ENCODE measurements at regions not wholly inside any gene's neighbourhood (a gene's known extent, or its start where the extent isn't known, plus 50 kb on each side); places are given as distances from the start of the nearest gene placed in this dataset.

DNA sequence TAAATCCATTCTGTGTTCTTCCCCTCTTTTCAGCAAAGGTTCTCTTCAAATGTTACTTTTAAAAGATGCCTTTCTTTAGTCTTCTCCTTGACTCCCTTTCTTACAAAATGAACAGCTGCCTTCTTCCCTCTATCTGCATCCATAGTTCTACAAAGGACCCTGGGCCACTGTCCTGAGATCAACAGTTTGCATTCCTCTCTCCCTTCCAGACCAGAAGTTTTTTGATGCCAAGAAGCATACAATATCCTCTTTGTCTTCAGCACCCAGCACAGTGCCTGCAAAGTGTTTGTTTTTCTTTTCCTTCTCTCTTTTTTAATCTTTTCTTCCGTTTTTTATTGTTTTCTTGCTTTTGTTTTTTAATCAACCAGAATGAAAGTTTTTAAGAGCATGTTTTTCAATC lies 183.5 kb upstream of the SNX19 start:
- H3K27me3 ChIP-seq = peaks cover 0 to 18% (median 0%) of the 10 kb centered on the region in 3 donors
- TF ChIP-seq POLR2AphosphoS5 (IDR thresholded peaks at IDR 0.05) = no peak
- no peak for TF ChIP-seq POLR2A (IDR thresholded peaks at IDR 0.05)
- TF ChIP-seq, protein P1, sequence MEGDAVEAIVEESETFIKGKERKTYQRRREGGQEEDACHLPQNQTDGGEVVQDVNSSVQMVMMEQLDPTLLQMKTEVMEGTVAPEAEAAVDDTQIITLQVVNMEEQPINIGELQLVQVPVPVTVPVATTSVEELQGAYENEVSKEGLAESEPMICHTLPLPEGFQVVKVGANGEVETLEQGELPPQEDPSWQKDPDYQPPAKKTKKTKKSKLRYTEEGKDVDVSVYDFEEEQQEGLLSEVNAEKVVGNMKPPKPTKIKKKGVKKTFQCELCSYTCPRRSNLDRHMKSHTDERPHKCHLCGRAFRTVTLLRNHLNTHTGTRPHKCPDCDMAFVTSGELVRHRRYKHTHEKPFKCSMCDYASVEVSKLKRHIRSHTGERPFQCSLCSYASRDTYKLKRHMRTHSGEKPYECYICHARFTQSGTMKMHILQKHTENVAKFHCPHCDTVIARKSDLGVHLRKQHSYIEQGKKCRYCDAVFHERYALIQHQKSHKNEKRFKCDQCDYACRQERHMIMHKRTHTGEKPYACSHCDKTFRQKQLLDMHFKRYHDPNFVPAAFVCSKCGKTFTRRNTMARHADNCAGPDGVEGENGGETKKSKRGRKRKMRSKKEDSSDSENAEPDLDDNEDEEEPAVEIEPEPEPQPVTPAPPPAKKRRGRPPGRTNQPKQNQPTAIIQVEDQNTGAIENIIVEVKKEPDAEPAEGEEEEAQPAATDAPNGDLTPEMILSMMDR (IDR thresholded peaks at IDR 0.05) = no peak
- no peak for TF ChIP-seq EP300 (IDR thresholded peaks at IDR 0.05)
- H3K4me3 ChIP-seq = no peak overlapping the region
- intact Hi-C loops (cut with DNase I; ENCODE audit: low total_unique reads) = no loop called here
- no peaks in the 10 kb centered on the region for H3K9me3 ChIP-seq
- WGBS, 5 donors = 5 to 33% (median 21%) methylated on average over 1 of the region's 1 CpG
- H3K36me3 ChIP-seq = no peaks in the 10 kb centered on the region
- no peaks in the 10 kb centered on the region for H3K4me1 ChIP-seq
- no peak for DNase-seq
- no peak overlapping the region for H3K27ac ChIP-seq

DNA sequence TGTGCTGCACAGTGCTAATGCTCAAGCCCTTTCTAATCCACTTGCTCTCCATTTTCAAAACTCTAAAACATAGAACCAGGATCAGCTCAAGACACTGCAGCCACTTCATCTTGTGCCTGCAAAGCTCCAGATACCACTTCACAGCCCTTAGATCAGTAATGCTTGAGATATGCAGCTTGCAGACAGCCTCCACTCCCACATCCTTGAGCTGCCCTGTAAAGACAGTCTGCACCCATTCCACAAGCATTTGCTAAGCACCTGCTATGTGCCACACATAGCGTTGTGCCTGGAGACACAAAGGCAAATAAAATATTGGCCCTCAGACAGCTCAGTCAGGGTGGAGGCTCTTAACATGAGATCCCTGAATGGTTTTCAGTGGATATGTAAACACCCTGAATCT lies 192.5 kb upstream of the SNX19 start:
- WGBS, 5 donors = 36 to 57% (median 51%) methylated on average over 1 of the region's 1 CpG
- peaks cover 0 to 19% (median 15%) of the 10 kb centered on the region in 4 donors for H3K9me3 ChIP-seq
- H3K27me3 ChIP-seq = peaks cover 0 to 11% (median 0%) of the 10 kb centered on the region in 3 donors
- TF ChIP-seq POLR2A (IDR thresholded peaks at IDR 0.05) (no peak), EP300 (IDR thresholded peaks at IDR 0.05) (no peak)
- TF ChIP-seq, protein P1 (IDR thresholded peaks at IDR 0.05) = no peak
- intact Hi-C loops (cut with DNase I; ENCODE audit: low total_unique reads) = no loop called here
- no peak overlapping the region for H3K27ac ChIP-seq
- DNase-seq = no peak
- H3K4me1 ChIP-seq = no peaks in the 10 kb centered on the region
- H3K36me3 ChIP-seq = no peaks in the 10 kb centered on the region
- H3K4me3 ChIP-seq = no peak overlapping the region

DNA sequence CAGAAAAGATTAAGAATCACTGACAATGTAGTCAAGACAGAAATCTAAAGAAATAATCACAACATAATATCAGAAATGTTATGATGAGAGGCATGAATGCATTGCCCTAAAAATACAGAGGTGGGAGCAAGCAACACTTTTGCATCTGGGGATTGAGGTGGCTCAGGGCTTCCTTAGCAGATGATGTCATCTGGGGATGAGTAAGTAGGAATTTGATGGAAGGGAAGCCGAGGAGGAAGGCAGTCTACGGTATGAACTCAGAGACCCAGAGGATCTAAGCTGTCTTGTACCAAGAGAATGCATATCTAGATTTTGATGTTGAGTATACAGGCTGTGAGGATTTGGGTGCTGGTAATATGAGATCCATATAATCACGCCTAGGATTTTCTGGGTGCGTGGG lies 193.0 kb upstream of the SNX19 start:
- Histone ChIP-seq H3K27me3 (peaks cover 0 to 8% (median 0%) of the 10 kb centered on the region in 3 donors), H3K4me3 (no peak overlapping the region), H3K27ac (no peak overlapping the region), H3K36me3 (no peaks in the 10 kb centered on the region), H3K9me3 (peaks cover 0 to 19% (median 15%) of the 10 kb centered on the region in 4 donors), H3K4me1 (no peaks in the 10 kb centered on the region)
- no peak for DNase-seq
- TF ChIP-seq POLR2A (IDR thresholded peaks at IDR 0.05) (no peak), POLR2AphosphoS5 (IDR thresholded peaks at IDR 0.05) (no peak), EP300 (IDR thresholded peaks at IDR 0.05) (no peak)
- TF ChIP-seq, protein P1 (IDR thresholded peaks at IDR 0.05) = no peak
- whole genome bisulfite sequencing, 5 donors = 59 to 82% (median 75%) methylated on average over 4 of the region's 4 CpGs
- intact Hi-C loops (cut with DNase I; ENCODE audit: low total_unique reads) = no loop called here

DNA sequence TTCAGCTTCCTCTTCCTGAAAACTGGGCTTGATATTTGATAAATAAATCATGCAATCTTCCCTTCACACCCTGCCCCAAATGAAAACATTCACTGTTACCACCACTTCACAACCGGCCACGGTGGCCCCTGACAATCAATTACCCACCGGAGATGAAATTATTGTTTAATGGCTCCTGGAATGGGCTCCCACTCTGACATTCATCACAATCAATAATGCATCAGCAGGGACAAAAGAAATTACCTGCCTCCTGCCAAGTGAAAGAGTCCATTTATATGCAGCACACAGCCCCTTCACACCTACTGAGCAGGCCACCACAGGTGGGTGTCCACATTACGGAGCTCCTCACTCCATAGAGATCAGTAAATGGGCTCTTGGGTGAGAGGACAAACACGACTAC lies 193.5 kb upstream of the SNX19 start:
- intact Hi-C loops (cut with DNase I; ENCODE audit: low total_unique reads) = no loop called here
- DNase-seq = no peak
- TF ChIP-seq EP300 (IDR thresholded peaks at IDR 0.05) (no peak), POLR2AphosphoS5 (IDR thresholded peaks at IDR 0.05) (no peak), POLR2A (IDR thresholded peaks at IDR 0.05) (no peak)
- TF ChIP-seq, protein P1 (IDR thresholded peaks at IDR 0.05) = no peak
- Histone ChIP-seq H3K4me1 (no peaks in the 10 kb centered on the region), H3K27me3 (peaks cover 0 to 8% (median 0%) of the 10 kb centered on the region in 3 donors), H3K27ac (no peak overlapping the region), H3K4me3 (no peak overlapping the region), H3K36me3 (no peaks in the 10 kb centered on the region), H3K9me3 (peaks cover 0 to 19% (median 15%) of the 10 kb centered on the region in 4 donors)
- WGBS, 5 donors = 76 to 85% (median 80%) methylated on average over 3 to 5 of the region's 5 CpGs

All from stomach (tissue), 8 donors.